K562 (cell line): ENCODE measurements at regions not wholly inside any gene's neighbourhood (a gene's known extent, or its start where the extent isn't known, plus 50 kb on each side); places are given as distances from the start of the nearest gene placed in this dataset.

ENCODE experiments used
- ATAC-seq: fragments of 200-7000 bp; cut with Tn5 transposase; 3 replicates; pipeline ENCODE4 v1.9.1; 2020; ENCODE audit warnings: moderate library complexity
- BruUV-seq: library from RNA; stranded (reverse); fragments of 400-500 nt; replicated peaks from 2 replicates; lab custom pipeline; 2021; lab: Mats Ljungman, UMichigan
- CTCF ChIA-PET: fragments of 300-600 bp; formaldehyde crosslinking; extraction: SDS; loops from one replicate; lab custom pipeline; 2021; ENCODE audit warnings: low intra/inter-chr PET ratio; lab: Yijun Ruan, JAX
- POLR2A ChIA-PET: fragments of 300-600, 350-650 bp; sonication (Branson Sonifier 250); formaldehyde crosslinking; extraction: SDS; loops from one replicate; lab custom pipeline; 2021; ENCODE audit warnings: antibody characterized with exemption, inconsistent platforms; lab: Yijun Ruan, JAX
- DNase-seq, 4 experiments: peaks; one replicate each; pipeline versions ENCODE4 v3.0.0 to v3.0.0-alpha.2; 2011 to 2018; ENCODE audit warnings: low spot score in 3 of 4, mixed read lengths in 3 of 4; ENCODE audit errors: extremely low read depth in 1 of 4
- FAIRE-seq: peaks from 2 replicates; lab custom pipeline; 2011; peaks lifted over from hg19 to GRCh38; lab: Jason Lieb, UNC
- H2AFZ ChIP-seq: 2 replicates; pipeline ENCODE4 v1.6.0; 2011; ENCODE audit warnings: low read depth, low read length, control low read depth, inconsistent platforms
- H3K27ac ChIP-seq: fragments of 200-600 bp; 3 replicates; pipeline ENCODE4 v1.8.0; 2011; ENCODE audit warnings: low read depth, mild to moderate bottlenecking, control low read depth, inconsistent platforms, low read length, moderate library complexity, mixed read lengths; ENCODE audit errors: extremely low read depth
- H3K27me3 ChIP-seq, 2 experiments: fragments of 300-600 bp in 1 of 2; 2 replicates in 1 of 2; 3 replicates in 1 of 2; pipeline versions ENCODE4 v1.6.0 to v1.8.0; 2011; ENCODE audit warnings: inconsistent platforms in 2 of 2, low read length in 2 of 2, mild to moderate bottlenecking in 1 of 2, mixed read lengths in 1 of 2, moderate library complexity in 1 of 2; ENCODE audit not compliant: control insufficient read depth in 2 of 2, insufficient read depth in 2 of 2
- H3K36me3 ChIP-seq: fragments of 300-600 bp; 3 replicates; pipeline ENCODE4 v1.8.0; 2011; ENCODE audit warnings: mild to moderate bottlenecking, low read length, inconsistent platforms; ENCODE audit not compliant: control insufficient read depth, insufficient read depth
- H3K4me1 ChIP-seq, 2 experiments: fragments of 200-600 bp in 1 of 2; replicated peaks in 1 of 2; 2 replicates in 1 of 2; 3 replicates in 1 of 2; pipeline versions ENCODE4 v1.5.1 to v1.8.0; 2011; ENCODE audit warnings: inconsistent platforms in 2 of 2, low read length in 2 of 2, mild to moderate bottlenecking in 1 of 2, mixed read lengths in 1 of 2, moderate library complexity in 1 of 2; ENCODE audit not compliant: control insufficient read depth in 2 of 2, insufficient read depth in 2 of 2
- H3K4me2 ChIP-seq: 2 replicates; pipeline ENCODE4 v1.6.1; 2011; ENCODE audit warnings: low read length, control low read depth, inconsistent platforms, mixed read lengths; ENCODE audit not compliant: insufficient read depth
- H3K4me3 ChIP-seq: fragments of 200-600 bp; sonication (generic), shearing (Covaris generic); 2 replicates; pipeline ENCODE4 v1.5.1; 2016; ENCODE audit warnings: control low read depth, inconsistent platforms
- H3K79me2 ChIP-seq: fragments of 200-600 bp; 3 replicates; pipeline ENCODE4 v1.8.0; 2011; ENCODE audit warnings: low read length, inconsistent platforms; ENCODE audit not compliant: control insufficient read depth, insufficient read depth
- H3K9ac ChIP-seq, 2 experiments: 2 replicates each; pipeline versions ENCODE4 v1.6.0 to v1.6.1; 2011; ENCODE audit warnings: low read depth in 2 of 2, low read length in 2 of 2, control low read depth in 1 of 2, inconsistent platforms in 1 of 2, mild to moderate bottlenecking in 1 of 2, mixed read lengths in 1 of 2; ENCODE audit not compliant: insufficient read depth in 1 of 2
- H3K9me1 ChIP-seq: one replicate; pipeline ENCODE4 v1.6.0; 2011; ENCODE audit warnings: inconsistent platforms, mild to moderate bottlenecking, low read length, moderate library complexity; ENCODE audit not compliant: control insufficient read depth, insufficient read depth
- H3K9me3 ChIP-seq: replicated peaks from 2 replicates; pipeline ENCODE4 v1.5.1; 2011; ENCODE audit warnings: low read depth, low read length, inconsistent platforms; ENCODE audit not compliant: control insufficient read depth, insufficient read depth
- H4K20me1 ChIP-seq: replicated peaks from 2 replicates; pipeline ENCODE4 v1.6.1; 2011; ENCODE audit warnings: low read length, inconsistent platforms, mixed read lengths; ENCODE audit not compliant: control insufficient read depth, insufficient read depth
- ARID3A ChIP-seq: IDR thresholded peaks from 2 replicates; pipeline ENCODE4 v1.6.1; 2012; ENCODE audit warnings: low read depth, low read length, improper control_type of control experiment, borderline replicate concordance
- BRF1 ChIP-seq: IDR thresholded peaks from 3 replicates; pipeline ENCODE4 v1.6.1; 2011; ENCODE audit warnings: borderline replicate concordance, mild to moderate bottlenecking; ENCODE audit not compliant: insufficient read length; ENCODE audit errors: extremely low read depth
- CCNT2 ChIP-seq: IDR thresholded peaks from 2 replicates; pipeline ENCODE4 v1.6.1; 2011; ENCODE audit warnings: borderline replicate concordance, low read depth, mild to moderate bottlenecking, moderate library complexity, mixed read lengths, low read length; ENCODE audit not compliant: insufficient read length; ENCODE audit errors: extremely low read depth
- CREB5 ChIP-seq: fragments of 250-450 bp; sonication (Bioruptor Pico); IDR thresholded peaks from 2 replicates; pipeline ENCODE4 v1.5.0; 2020; ENCODE audit warnings: mild to moderate bottlenecking
- ILF3 ChIP-seq: fragments of 450-650 bp; IDR thresholded peaks from 2 replicates; pipeline ENCODE4 v1.6.1; 2018; ENCODE audit warnings: antibody characterized with exemption, mild to moderate bottlenecking, moderate library complexity, borderline replicate concordance
- SIRT6 ChIP-seq: IDR thresholded peaks from one replicate; pipeline ENCODE4 v1.6.1; 2012; ENCODE audit warnings: low read depth, mild to moderate bottlenecking, control low read depth, inconsistent platforms, low read length, moderate library complexity
- TRIM24 ChIP-seq, 2 experiments: fragments of 450-650 bp; IDR thresholded peaks; 2 replicates each; pipeline ENCODE4 v1.6.1; 2016
- ZNF124 ChIP-seq: sonication (generic); formaldehyde crosslinking; IDR thresholded peaks from 2 replicates; pipeline ENCODE4 v1.8.1; 2022; ENCODE audit warnings: missing genetic modification reagents
- WGBS: fragments of 100-300 bp; shearing (Covaris generic); methylation state at CpG from one replicate; pipeline ENCODE4 v1.1.6; 2016; ENCODE audit warnings: low coverage, mixed read lengths; ENCODE audit not compliant: insufficient coverage; ENCODE audit errors: missing lambda C conversion rate; 5-methylcytosine and 5-hydroxymethylcytosine counted together
- in situ Hi-C: fragments of 300-500 bp; cut with MboI; formaldehyde crosslinking; loops from 4 replicates; pipeline ENCODE4 v1.15.0; 2018; ENCODE audit warnings: inconsistent platforms, mixed read lengths
- intact Hi-C: fragments of 100-400 bp; cut with micrococcal nuclease; formaldehyde crosslinking; loops from 2 replicates; pipeline ENCODE4 v1.14.2; 2022

DNA sequence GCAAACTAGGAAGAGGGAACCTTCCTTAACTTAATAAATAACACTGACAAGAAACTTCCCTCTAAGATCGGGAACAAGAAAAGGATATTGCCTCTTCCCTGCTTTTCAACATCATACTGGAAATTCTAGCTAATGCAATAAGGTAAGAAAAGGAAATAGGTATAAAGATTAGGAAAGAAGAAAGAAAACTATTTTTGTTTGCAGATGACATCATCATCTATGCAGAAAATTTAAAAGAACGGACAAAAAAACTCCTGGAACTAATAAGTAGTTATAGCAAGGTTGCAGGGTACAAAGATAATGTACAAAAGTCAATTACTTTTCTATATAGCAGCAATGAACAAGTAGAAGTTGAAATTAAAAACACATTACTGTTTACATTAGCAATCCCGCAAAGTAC lies 164.8 kb downstream of the WDR11 start:
- in situ Hi-C loops = no loop called here
- no peak for TF ChIP-seq CREB5 (CRISPR knock-in tag)
- no peak for TF ChIP-seq TRIM24 (IDR thresholded peaks at IDR 0.05)
- no peak for TF ChIP-seq ARID3A
- no peak for TF ChIP-seq SIRT6
- no peak for TF ChIP-seq BRF1
- no peak for TF ChIP-seq ILF3
- TF ChIP-seq ZNF124 (CRISPR knock-in tag) = no peak
- no peak for TF ChIP-seq CCNT2
- TF ChIP-seq, all 486 proteins: peak for 0
- ChIA-PET CTCF (no interaction called here), POLR2A (no interaction called here)
- WGBS = 0% methylated on average over 3 of the region's 3 CpGs
- no peaks in the 10 kb centered on the region for H3K79me2 ChIP-seq
- no peak overlapping the region for H3K4me2 ChIP-seq
- intact Hi-C loops = no loop called here
- no peaks in the 10 kb centered on the region for H3K27me3 ChIP-seq
- no peak overlapping the region for H3K27ac ChIP-seq
- no peak overlapping the region for H3K9ac ChIP-seq
- H3K9me1 ChIP-seq = no peaks in the 10 kb centered on the region
- H3K4me1 ChIP-seq = no peaks in the 10 kb centered on the region
- no peak for DNase-seq
- no peak for ATAC-seq
- FAIRE-seq = no peak
- H2AFZ ChIP-seq = no peak overlapping the region
- H3K36me3 ChIP-seq = no peaks in the 10 kb centered on the region
- no peaks in the 10 kb centered on the region for H4K20me1 ChIP-seq
- no TSS peak for BruUV-seq
- no peak overlapping the region for H3K4me3 ChIP-seq
- H3K9me3 ChIP-seq = no peaks in the 10 kb centered on the region
